ENCODE measurements at regions not wholly inside any gene's neighbourhood (a gene's known extent, or its start where the extent isn't known, plus 50 kb on each side); places are given as distances from the start of the nearest gene placed in this dataset.

- WGBS, 2 experiments (ENCODE audit: extremely low coverage in 2 of 2, insufficient read length in 1 of 2), result 50% methylated on average over 2 of the region's 15 CpGs; no CpG with 5 or more reads in 1 of the 2 experiments
- TF ChIP-seq USF2 (IDR thresholded peaks at IDR 0.05; ENCODE audit: low read depth, low read length), result no peak
- TF ChIP-seq NFE2L2 (IDR thresholded peaks at IDR 0.05; ENCODE audit: low read depth, low read length), result no peak
- no peak for TF ChIP-seq MXI1 (IDR thresholded peaks at IDR 0.05; ENCODE audit: borderline replicate concordance, low read depth, low read length)
- no peak for TF ChIP-seq SMC3 (IDR thresholded peaks at IDR 0.05; ENCODE audit: low read depth, low read length)
- TF ChIP-seq CEBPB (IDR thresholded peaks at IDR 0.05; ENCODE audit: low read depth, low read length), result no peak
- TF ChIP-seq CHD1 (IDR thresholded peaks at IDR 0.05; ENCODE audit: low read depth, low read length), result no peak
- TF ChIP-seq RCOR1 (IDR thresholded peaks at IDR 0.05; ENCODE audit: insufficient replicate concordance, low read length), result no peak
- no peak for TF ChIP-seq MAFK (IDR thresholded peaks at IDR 0.05; ENCODE audit: low read depth, low read length)
- TF ChIP-seq ELK1 (IDR thresholded peaks at IDR 0.05; ENCODE audit: borderline replicate concordance, low read depth, low read length), result no peak
- TF ChIP-seq RAD21 (IDR thresholded peaks at IDR 0.05; ENCODE audit: low read length), result no peak
- TF ChIP-seq POLR2A (IDR thresholded peaks at IDR 0.05; ENCODE audit: low read depth, low read length), result no peak
- no peak for TF ChIP-seq BHLHE40 (IDR thresholded peaks at IDR 0.05; ENCODE audit: low read depth, low read length)
- no peak for TF ChIP-seq RFX5 (IDR thresholded peaks at IDR 0.05; ENCODE audit: low read depth, low read length)
- no peak for TF ChIP-seq FOS (IDR thresholded peaks at IDR 0.05; ENCODE audit: low read depth, low read length)
- H4K91ac ChIP-seq (ENCODE audit: insufficient read depth, low read depth, low read length), result no peak overlapping the region
- in situ Hi-C loops (cut with MboI; ENCODE audit: low sequenced_read_pairs) (no loop called here), intact Hi-C loops (cut with micrococcal nuclease) (no loop called here), dilution Hi-C loops (cut with HindIII; ENCODE audit: low sequenced_read_pairs, unreplicated experiment) (no loop called here)
- no peak overlapping the region for H3K4me3 ChIP-seq (ENCODE audit: insufficient read depth, low read depth, low read length)
- H3K9ac ChIP-seq (ENCODE audit: low read depth, low read length), result no peak overlapping the region
- H2AFZ ChIP-seq (replicated peaks; ENCODE audit: low read length, poor library complexity), result no peak overlapping the region
- H4K8ac ChIP-seq (ENCODE audit: low read depth in 2 of 2, low read length in 2 of 2), result no peak overlapping the region
- no peak overlapping the region for H4K5ac ChIP-seq (ENCODE audit: low read depth, low read length)
- ChIA-PET POLR2A (ENCODE audit: unreplicated experiment) (no interaction called here), CTCF (interaction anchor here (0.5 to 0.7 kb wide), 2 partner anchors 9 to 244 kb away, joined by 3 to 4 read pairs; no protein-coding TSS in a partner anchor)
- no peaks in the 10 kb centered on the region for H3K9me1 ChIP-seq (ENCODE audit: insufficient read depth, low read length)
- H3K56ac ChIP-seq (ENCODE audit: extremely low read depth, insufficient read depth, low read length), result no peak overlapping the region
- H3K4ac ChIP-seq (ENCODE audit: low read depth, low read length), result no peak overlapping the region
- H3K79me1 ChIP-seq (ENCODE audit: low read depth in 1 of 2, low read length in 2 of 2), result no peaks in the 10 kb centered on the region
- H4K20me1 ChIP-seq (ENCODE audit: insufficient read depth, low read length), result no peaks in the 10 kb centered on the region
- no peak overlapping the region for H2AK9ac ChIP-seq (replicated peaks; ENCODE audit: low read depth, low read length, poor library complexity)
- H3K18ac ChIP-seq (ENCODE audit: low read depth, low read length), result no peak overlapping the region
- no TSS peak for BruUV-seq (replicated peaks)
- H3K14ac ChIP-seq (replicated peaks; ENCODE audit: low read depth, low read length), result no peak overlapping the region
- no peaks in the 10 kb centered on the region for H3K4me1 ChIP-seq (ENCODE audit: control insufficient read depth, insufficient read depth, low read length)
- H2BK5ac ChIP-seq (ENCODE audit: low read depth, low read length, poor library complexity, severe bottlenecking), result no peak overlapping the region
- no peak overlapping the region for H2BK15ac ChIP-seq (ENCODE audit: low read depth, low read length)
- no peak overlapping the region for H3K27ac ChIP-seq (ENCODE audit: insufficient read depth, low read length)
- no peak for DNase-seq
- H3K27me3 ChIP-seq (ENCODE audit: control insufficient read depth, insufficient read depth, low read length), result no peaks in the 10 kb centered on the region
- no peak overlapping the region for H2BK120ac ChIP-seq (ENCODE audit: low read depth, low read length)
- peaks cover 30% of the 10 kb centered on the region for H3K9me3 ChIP-seq (ENCODE audit: control insufficient read depth, insufficient read depth, low read length)
- no peak overlapping the region for H2AK5ac ChIP-seq (ENCODE audit: low read depth, low read length)
- no peak overlapping the region for H2BK20ac ChIP-seq (ENCODE audit: low read depth, low read length)
- no peaks in the 10 kb centered on the region for H3K36me3 ChIP-seq (ENCODE audit: control insufficient read depth, insufficient read depth, low read length)
- no peak for ATAC-seq (ENCODE audit: low read depth)
- H3K4me2 ChIP-seq (ENCODE audit: low read depth, low read length), result no peak overlapping the region
- no peak overlapping the region for H3K23ac ChIP-seq (ENCODE audit: low read depth, low read length)
Measured at GRCh38 chr16:79407461-79408135, 192.9 kb downstream of the MAF start.
